Neural progenitor cell (in vitro differentiated cells): ENCODE measurements at regions not wholly inside any gene's neighbourhood (a gene's known extent, or its start where the extent isn't known, plus 50 kb on each side); places are given as distances from the start of the nearest gene placed in this dataset.

Experiments used
- DNase-seq: peaks from one replicate; pipeline ENCODE4 v3.0.0-alpha.2; 2016; ENCODE audit warnings: low spot score
- H2AFZ ChIP-seq: fragments of 200-600 bp; sonication (generic); replicated peaks from 2 replicates; pipeline ENCODE4 v1.6.1; 2016; ENCODE audit warnings: antibody characterized with exemption
- H3F3A ChIP-seq: fragments of 200-600 bp; sonication (generic); 2 replicates; pipeline ENCODE4 v1.6.1; 2016; ENCODE audit warnings: antibody characterized with exemption, low read depth
- H3K27ac ChIP-seq: fragments of 200-600 bp; sonication (generic); 2 replicates; pipeline ENCODE4 v1.5.1; 2016; ENCODE audit warnings: mild to moderate bottlenecking
- H3K27me3 ChIP-seq: fragments of 200-600 bp; sonication (generic); 2 replicates; pipeline ENCODE4 v1.6.1; 2016; ENCODE audit warnings: mild to moderate bottlenecking, moderate library complexity
- H3K36me3 ChIP-seq: fragments of 200-600 bp; sonication (generic); 2 replicates; pipeline ENCODE4 v1.5.1; 2016
- H3K4me1 ChIP-seq: fragments of 200-600 bp; sonication (generic); 2 replicates; pipeline ENCODE4 v1.6.1; 2016; ENCODE audit warnings: mixed run types
- H3K4me2 ChIP-seq: fragments of 200-600 bp; sonication (generic); 2 replicates; pipeline ENCODE4 v1.6.1; 2016
- H3K4me3 ChIP-seq: fragments of 200-600 bp; sonication (generic); 2 replicates; pipeline ENCODE4 v1.5.1; 2016
- H3K79me2 ChIP-seq: fragments of 200-600 bp; sonication (generic); 2 replicates; pipeline ENCODE4 v1.6.1; 2016; ENCODE audit warnings: low read depth
- H3K9ac ChIP-seq: fragments of 200-600 bp; sonication (generic); 2 replicates; pipeline ENCODE4 v1.6.1; 2016
- H3K9me3 ChIP-seq: fragments of 200-600 bp; sonication (generic); 2 replicates; pipeline ENCODE4 v1.5.1; 2016; ENCODE audit warnings: low read depth
- H4K20me1 ChIP-seq: fragments of 200-600 bp; sonication (generic); 2 replicates; pipeline ENCODE4 v1.6.1; 2016; ENCODE audit warnings: low read depth
- H3K27ac Mint-ChIP-seq: 3 replicates; pipeline ENCODE4 v1.8.0; 2021; ENCODE audit warnings: mixed read lengths
- H3K27me3 Mint-ChIP-seq: 2 replicates; pipeline ENCODE4 v1.8.0; 2022; ENCODE audit warnings: low read depth, mild to moderate bottlenecking, inconsistent platforms, moderate library complexity, mixed read lengths; ENCODE audit not compliant: insufficient read depth
- H3K36me3 Mint-ChIP-seq: 3 replicates; pipeline ENCODE4 v1.8.0; 2021; ENCODE audit warnings: mixed read lengths
- H3K4me1 Mint-ChIP-seq: 3 replicates; pipeline ENCODE4 v1.8.0; 2021; ENCODE audit warnings: mixed read lengths
- H3K4me3 Mint-ChIP-seq: 3 replicates; pipeline ENCODE4 v1.8.0; 2021; ENCODE audit warnings: mild to moderate bottlenecking, moderate library complexity, mixed read lengths
- H3K9me3 Mint-ChIP-seq: 3 replicates; pipeline ENCODE4 v1.8.0; 2020; ENCODE audit warnings: mixed read lengths
- EZH2 ChIP-seq: fragments of 200-600 bp; sonication (generic); IDR thresholded peaks from 2 replicates; pipeline ENCODE4 v1.6.1; 2017; ENCODE audit warnings: antibody characterized with exemption, mild to moderate bottlenecking, moderate library complexity
- EZH2phosphoT487 ChIP-seq: fragments of 200-600 bp; sonication (generic); IDR thresholded peaks from 2 replicates; pipeline ENCODE4 v1.6.1; 2017; ENCODE audit warnings: antibody characterized with exemption
- TF ChIP-seq, protein P1 (sequence below): fragments of 200-600 bp; sonication (generic); IDR thresholded peaks from 2 replicates; pipeline ENCODE4 v1.5.1; 2017; ENCODE audit warnings: antibody characterized with exemption, mild to moderate bottlenecking

DNA sequence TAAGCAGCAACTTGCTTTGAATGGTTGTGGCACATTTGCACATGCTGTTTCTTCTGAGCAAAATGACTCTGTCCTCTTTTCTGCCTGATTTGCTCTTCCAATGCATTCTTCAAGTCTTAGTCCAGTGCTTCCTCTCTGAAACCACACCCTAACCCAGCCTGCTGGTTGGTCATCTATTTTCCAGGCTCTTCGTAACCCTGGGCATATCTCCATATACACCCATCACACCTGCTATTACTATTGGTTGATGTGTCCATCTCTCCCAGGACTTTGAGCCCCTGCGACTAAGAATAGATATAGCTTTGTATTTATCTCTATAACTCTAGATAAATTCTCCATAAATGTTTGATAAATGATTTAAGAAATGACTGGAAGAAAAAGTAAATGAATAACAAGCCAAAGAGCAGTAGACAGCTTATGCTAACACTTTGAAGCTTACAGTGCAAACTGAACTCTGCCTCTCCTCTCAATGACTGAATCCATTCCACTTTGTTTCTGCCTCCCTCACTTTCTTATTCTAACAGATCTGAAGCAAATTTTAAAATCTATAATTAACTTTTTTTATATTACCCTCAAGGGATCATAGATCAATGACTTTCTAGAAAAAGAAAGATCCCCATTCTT is 59.7 kb upstream of the NT5E start:
- Histone ChIP-seq H3K4me3 (no peak overlapping the region), H3K4me2 (no peak overlapping the region), H4K20me1 (no peaks in the 10 kb centered on the region), H3K27ac (no peak overlapping the region), H3K79me2 (no peaks in the 10 kb centered on the region), H3K9me3 (no peaks in the 10 kb centered on the region), H2AFZ (no peak overlapping the region), H3K36me3 (no peaks in the 10 kb centered on the region), H3K9ac (no peak overlapping the region), H3F3A (no peaks in the 10 kb centered on the region), H3K27me3 (no peaks in the 10 kb centered on the region), H3K4me1 (peaks cover under 1% of the 10 kb centered on the region)
- no peaks in the 10 kb centered on the region for H3K36me3 Mint-ChIP-seq
- no peak for DNase-seq
- H3K27ac Mint-ChIP-seq: no peak overlapping the region
- no peaks in the 10 kb centered on the region for H3K9me3 Mint-ChIP-seq
- H3K27me3 Mint-ChIP-seq: no peaks in the 10 kb centered on the region
- no peak for TF ChIP-seq EZH2
- no peak for TF ChIP-seq EZH2phosphoT487
- TF ChIP-seq, protein P1, sequence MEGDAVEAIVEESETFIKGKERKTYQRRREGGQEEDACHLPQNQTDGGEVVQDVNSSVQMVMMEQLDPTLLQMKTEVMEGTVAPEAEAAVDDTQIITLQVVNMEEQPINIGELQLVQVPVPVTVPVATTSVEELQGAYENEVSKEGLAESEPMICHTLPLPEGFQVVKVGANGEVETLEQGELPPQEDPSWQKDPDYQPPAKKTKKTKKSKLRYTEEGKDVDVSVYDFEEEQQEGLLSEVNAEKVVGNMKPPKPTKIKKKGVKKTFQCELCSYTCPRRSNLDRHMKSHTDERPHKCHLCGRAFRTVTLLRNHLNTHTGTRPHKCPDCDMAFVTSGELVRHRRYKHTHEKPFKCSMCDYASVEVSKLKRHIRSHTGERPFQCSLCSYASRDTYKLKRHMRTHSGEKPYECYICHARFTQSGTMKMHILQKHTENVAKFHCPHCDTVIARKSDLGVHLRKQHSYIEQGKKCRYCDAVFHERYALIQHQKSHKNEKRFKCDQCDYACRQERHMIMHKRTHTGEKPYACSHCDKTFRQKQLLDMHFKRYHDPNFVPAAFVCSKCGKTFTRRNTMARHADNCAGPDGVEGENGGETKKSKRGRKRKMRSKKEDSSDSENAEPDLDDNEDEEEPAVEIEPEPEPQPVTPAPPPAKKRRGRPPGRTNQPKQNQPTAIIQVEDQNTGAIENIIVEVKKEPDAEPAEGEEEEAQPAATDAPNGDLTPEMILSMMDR: no peak
- H3K4me3 Mint-ChIP-seq: no peak overlapping the region
- H3K4me1 Mint-ChIP-seq: no peaks in the 10 kb centered on the region

DNA sequence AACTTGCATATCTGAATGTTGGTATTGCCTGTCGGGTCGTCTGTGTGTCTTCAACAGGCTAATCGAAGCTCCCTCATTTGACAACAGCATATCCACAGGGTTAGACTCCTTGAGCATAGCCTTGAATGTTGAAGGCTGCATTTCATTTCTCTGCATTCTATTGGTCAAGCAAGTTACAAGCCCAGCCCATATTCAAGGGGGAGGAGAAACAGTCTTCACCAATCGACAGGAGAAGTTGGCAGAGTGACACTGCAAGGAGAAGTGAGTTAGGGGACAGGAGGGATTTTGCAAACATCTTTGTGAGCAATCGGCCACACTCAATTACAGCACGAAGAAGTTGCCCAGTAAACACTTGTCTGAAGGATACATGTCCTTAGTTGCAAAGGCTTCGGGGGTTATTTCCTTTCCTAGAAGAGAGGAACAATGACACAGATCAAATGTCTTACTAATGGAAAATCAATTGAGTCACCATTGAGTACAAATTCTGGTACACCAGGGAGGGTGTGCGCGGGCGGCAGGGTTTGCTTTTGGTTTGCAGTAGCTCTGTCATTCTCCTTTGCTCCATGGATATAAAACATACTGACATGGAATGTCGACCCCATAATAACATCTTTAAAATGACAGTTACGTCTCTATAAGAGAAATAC is 60.6 kb upstream of the NT5E start:
- Histone ChIP-seq H3K4me2 (no peak overlapping the region), H3K4me3 (no peak overlapping the region), H3K27me3 (no peaks in the 10 kb centered on the region), H4K20me1 (no peaks in the 10 kb centered on the region), H2AFZ (no peak overlapping the region), H3K36me3 (no peaks in the 10 kb centered on the region), H3K9ac (no peak overlapping the region), H3K4me1 (no peaks in the 10 kb centered on the region), H3K9me3 (no peaks in the 10 kb centered on the region), H3K27ac (no peak overlapping the region), H3F3A (no peaks in the 10 kb centered on the region), H3K79me2 (no peaks in the 10 kb centered on the region)
- H3K9me3 Mint-ChIP-seq: no peaks in the 10 kb centered on the region
- H3K27ac Mint-ChIP-seq: no peak overlapping the region
- H3K36me3 Mint-ChIP-seq: no peaks in the 10 kb centered on the region
- H3K27me3 Mint-ChIP-seq: no peaks in the 10 kb centered on the region
- no peak for DNase-seq
- TF ChIP-seq, protein P1: no peak
- TF ChIP-seq EZH2 (no peak), EZH2phosphoT487 (no peak)
- no peaks in the 10 kb centered on the region for H3K4me1 Mint-ChIP-seq
- no peak overlapping the region for H3K4me3 Mint-ChIP-seq

DNA sequence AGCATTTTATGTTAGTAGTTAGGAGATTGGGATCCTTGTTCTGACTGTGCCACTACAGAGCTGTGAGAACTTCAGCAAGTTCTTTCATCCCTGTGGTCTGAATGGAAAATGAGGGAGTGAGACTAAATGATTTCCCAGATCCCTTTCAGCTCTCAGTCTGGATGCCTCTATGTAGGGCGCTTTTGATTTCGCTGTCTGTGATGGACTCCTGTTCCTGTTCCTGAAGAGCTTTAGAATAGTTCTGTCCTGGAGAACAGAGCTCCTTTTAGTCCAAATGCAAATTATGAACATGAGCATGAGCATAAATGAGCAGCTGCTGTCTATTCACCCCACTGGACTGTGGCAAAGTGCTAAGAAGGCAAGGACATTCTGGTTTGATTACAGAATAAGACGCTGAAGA is 61.4 kb upstream of the NT5E start:
- H3K4me1 ChIP-seq: no peaks in the 10 kb centered on the region
- no peaks in the 10 kb centered on the region for H4K20me1 ChIP-seq
- Mint-ChIP-seq H3K27me3 (no peaks in the 10 kb centered on the region), H3K4me3 (no peak overlapping the region), H3K36me3 (no peaks in the 10 kb centered on the region), H3K4me1 (no peaks in the 10 kb centered on the region), H3K27ac (no peak overlapping the region), H3K9me3 (no peaks in the 10 kb centered on the region)
- no peaks in the 10 kb centered on the region for H3K9me3 ChIP-seq
- no peak overlapping the region for H3K27ac ChIP-seq
- H3K36me3 ChIP-seq: no peaks in the 10 kb centered on the region
- H2AFZ ChIP-seq: no peak overlapping the region
- no peak overlapping the region for H3K9ac ChIP-seq
- no peaks in the 10 kb centered on the region for H3K79me2 ChIP-seq
- no peaks in the 10 kb centered on the region for H3K27me3 ChIP-seq
- DNase-seq: no peak
- H3K4me3 ChIP-seq: no peak overlapping the region
- TF ChIP-seq EZH2: no peak
- TF ChIP-seq, protein P1: no peak
- TF ChIP-seq EZH2phosphoT487: no peak
- H3K4me2 ChIP-seq: no peak overlapping the region
- no peaks in the 10 kb centered on the region for H3F3A ChIP-seq
